HG02610 (cell line): ENCODE measurements at regions not wholly inside any gene's neighbourhood (a gene's known extent, or its start where the extent isn't known, plus 50 kb on each side); places are given as distances from the start of the nearest gene placed in this dataset.
"Not testable (repeated sequence)": the region's sequence is repeated elsewhere in the genome, so short reads cannot be mapped to it uniquely, and the experiment has no call there.

Source experiments
- ATAC-seq: cut with Tn5 transposase; IDR thresholded peaks from one replicate; pipeline ENCODE4 v1.9.1; 2021; ENCODE audit warnings: mild to moderate bottlenecking, moderate library complexity; ENCODE audit not compliant: unreplicated experiment

GRCh38 chr10:60479305-60480020 is 89.8 kb upstream of the ANK3 start:
- no peak for ATAC-seq

GRCh38 chr10:60476451-60476850 is 86.8 kb upstream of the ANK3 start:
- no peak for ATAC-seq

GRCh38 chr10:60473557-60473956 is 83.9 kb upstream of the ANK3 start:
- ATAC-seq = no peak

- ATAC-seq = no peak
Observed at GRCh38 chr10:60470091-60470490, 80.4 kb upstream of the ANK3 start.

DNA sequence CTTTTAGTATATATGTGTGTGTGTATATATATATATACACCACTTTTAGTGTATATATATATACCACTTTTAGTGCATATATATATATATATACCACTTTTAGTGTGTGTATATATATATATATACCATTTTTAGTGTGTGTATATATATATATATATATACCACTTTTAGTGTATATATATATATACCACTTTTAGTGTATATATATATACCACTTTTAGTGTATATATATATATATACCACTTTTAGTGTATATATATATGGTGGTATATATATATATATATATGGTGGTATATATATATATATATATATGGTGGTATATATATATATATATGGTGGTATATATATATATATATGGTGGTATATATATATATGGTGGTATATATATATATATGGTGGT is 79.5 kb upstream of the ANK3 start:
- not testable (repeated sequence) for ATAC-seq

DNA sequence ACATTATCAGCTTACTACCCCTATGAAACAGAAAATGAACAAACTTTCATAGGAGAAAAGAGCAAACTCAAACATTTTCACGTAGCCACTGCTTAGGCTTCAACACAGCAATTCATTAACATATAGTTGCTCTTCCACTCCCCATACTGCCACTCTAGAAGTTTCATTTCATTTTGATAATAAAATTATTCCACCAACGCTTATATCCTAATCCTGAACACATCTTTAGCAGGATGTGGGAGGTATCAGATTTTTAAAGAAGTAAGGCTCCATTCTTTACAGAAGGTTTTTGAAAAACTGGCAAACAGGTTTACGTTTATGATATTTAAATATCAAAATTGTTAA is 77.5 kb upstream of the ANK3 start:
- ATAC-seq = no peak

GRCh38 chr10:60466267-60467201 is 76.9 kb upstream of the ANK3 start:
- ATAC-seq = no peak

GRCh38 chr10:60465801-60466200 is 76.1 kb upstream of the ANK3 start:
- ATAC-seq = no peak

GRCh38 chr10:60464659-60465058 is 75.0 kb upstream of the ANK3 start:
- ATAC-seq = no peak

DNA sequence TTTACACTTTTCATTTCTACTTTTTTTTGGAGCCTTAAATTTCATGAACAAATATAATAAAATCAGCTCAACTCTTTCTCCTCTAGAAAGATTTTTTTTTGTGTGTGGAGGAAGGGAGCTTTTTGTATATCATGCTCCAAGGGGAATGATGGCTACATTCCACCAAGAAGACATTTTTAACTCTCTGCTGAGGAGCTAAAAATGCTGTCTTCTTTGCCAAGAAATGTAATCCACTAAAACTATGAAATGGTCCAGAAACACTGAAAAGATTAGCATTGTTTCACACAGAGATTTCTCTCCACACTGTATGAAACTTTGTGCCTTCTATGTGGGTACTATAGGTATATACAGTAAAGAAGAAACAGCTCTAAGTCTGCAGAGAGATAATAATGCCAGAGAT is 74.1 kb upstream of the ANK3 start:
- ATAC-seq = no peak

GRCh38 chr10:60461688-60462087 is 72.0 kb upstream of the ANK3 start:
- ATAC-seq = no peak

GRCh38 chr10:60459701-60460457 is 70.2 kb upstream of the ANK3 start:
- ATAC-seq = no peak

DNA sequence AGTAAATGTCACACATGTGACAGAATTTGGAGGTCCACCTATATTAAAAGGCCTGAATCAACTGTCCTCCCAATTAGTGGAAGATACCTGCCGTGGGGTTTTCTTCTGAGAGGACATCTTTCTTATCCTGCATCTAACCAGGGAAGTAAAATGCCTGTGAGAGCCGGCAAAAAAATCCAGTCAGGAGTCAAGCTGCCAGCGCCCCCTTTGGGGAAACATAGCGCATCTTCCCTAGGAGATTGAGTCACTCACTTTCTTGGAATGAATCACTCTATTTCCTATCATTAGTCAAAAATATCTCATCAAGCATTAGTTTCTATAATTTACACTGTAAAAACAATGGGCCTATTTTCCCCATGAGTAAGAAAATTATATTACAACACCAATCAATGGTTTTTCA is 66.4 kb upstream of the ANK3 start:
- no peak for ATAC-seq

DNA sequence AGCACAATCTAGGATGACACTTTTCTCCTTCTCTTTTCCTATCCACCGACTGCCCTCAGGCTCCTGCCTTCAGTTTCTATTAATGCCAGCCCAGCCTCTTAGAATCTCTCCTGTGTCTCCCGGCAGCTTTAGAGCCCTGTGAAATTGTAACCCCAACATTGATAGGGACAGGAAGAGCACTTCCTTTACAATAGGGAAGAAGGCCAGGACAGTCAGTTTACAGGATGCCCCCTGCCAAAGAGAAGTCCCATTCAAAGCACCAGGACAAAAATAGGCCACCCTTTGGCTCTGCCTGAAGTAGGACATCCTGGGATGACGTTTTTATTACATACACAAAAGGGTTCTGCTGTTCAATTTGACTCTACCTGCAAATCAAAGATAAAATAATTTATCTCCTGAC is 64.7 kb upstream of the ANK3 start:
- no peak for ATAC-seq

GRCh38 chr10:60453036-60453435 is 63.4 kb upstream of the ANK3 start:
- no peak for ATAC-seq

GRCh38 chr10:60450291-60450690 is 60.6 kb upstream of the ANK3 start:
- no peak for ATAC-seq

- ATAC-seq = no peak
Observed at GRCh38 chr10:60448246-60448645, 58.6 kb upstream of the ANK3 start.

DNA sequence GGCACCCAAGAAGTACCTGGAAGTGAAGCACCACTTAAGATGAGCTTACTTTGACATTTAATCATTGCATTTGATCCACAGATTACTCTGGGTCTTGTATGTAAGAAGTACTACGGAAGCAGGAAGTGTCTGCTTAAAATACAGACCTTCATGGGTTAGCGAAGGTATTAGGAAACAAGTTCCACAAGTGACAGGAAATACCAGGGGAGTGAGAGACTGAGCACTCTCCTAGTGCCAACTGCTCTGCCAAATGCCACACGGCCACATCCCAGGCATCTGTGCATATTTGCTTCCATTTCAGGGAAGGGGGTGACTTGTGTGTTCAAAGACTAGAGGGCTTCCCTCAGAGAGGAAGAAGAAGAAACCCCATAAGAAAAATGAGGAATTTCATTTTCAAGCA is 57.2 kb upstream of the ANK3 start:
- ATAC-seq = no peak

- ATAC-seq = no peak
Observed at GRCh38 chr10:60446070-60446833, 56.6 kb upstream of the ANK3 start.

DNA sequence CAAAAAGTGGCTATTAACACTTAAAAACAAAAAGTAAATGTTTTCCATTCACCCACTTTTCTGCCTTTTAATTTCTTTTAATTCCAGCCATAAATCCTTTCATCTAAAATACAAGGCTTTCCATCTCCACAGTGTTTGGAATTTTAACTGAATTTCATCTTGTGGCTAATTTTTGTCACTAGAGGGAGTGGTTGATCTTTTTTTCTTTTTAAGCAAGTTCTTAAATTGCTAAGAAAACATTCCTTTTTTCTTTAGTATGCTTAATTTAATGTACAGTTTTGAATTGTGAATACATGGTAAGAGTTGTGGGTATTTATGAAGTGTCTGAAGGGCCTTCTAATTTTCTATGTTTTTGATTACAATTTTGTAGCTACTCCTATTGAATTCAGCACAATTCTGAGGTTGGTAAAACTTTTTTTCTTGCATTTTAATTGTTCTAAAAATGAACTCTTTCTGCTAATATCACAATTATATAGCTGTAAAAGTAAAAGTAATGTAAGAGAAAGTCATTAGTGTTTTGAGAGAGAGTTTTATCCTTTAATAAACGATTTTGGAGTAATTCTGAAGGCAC is 54.9 kb upstream of the ANK3 start:
- no peak for ATAC-seq

GRCh38 chr10:60443346-60443745 is 53.7 kb upstream of the ANK3 start:
- no peak for ATAC-seq
